ENCODE measurements at regions not wholly inside any gene's neighbourhood (a gene's known extent, or its start where the extent isn't known, plus 50 kb on each side); places are given as distances from the start of the nearest gene placed in this dataset.
A peak's percentile ranks its signal among the peaks of the same experiment; 100 is the strongest.

GRCh38 chr1:70586046-70586445, 175.0 kb downstream of the CTH start:
- Histone ChIP-seq H3K4me1 (replicated peaks in 1 of 4; ENCODE audit: control insufficient read depth in 3 of 4, insufficient read depth in 4 of 4, low read length in 3 of 4) (peaks cover 0 to 11% (median 6%) of the 10 kb centered on the region in 4 experiments; a peak in 4 of 7 replicates), H4K20me1 (replicated peaks in 1 of 2; ENCODE audit: control insufficient read depth in 1 of 2, insufficient read depth in 2 of 2, low read length in 2 of 2) (no peaks in the 10 kb centered on the region), H3K56ac (replicated peaks; ENCODE audit: insufficient read length, low read depth, low read length) (no peak overlapping the region), H4K8ac (ENCODE audit: extremely low read depth, insufficient read depth, low read length) (no peak overlapping the region), H3K27me3 (replicated peaks in 1 of 4; ENCODE audit: control insufficient read depth in 3 of 4, extremely low read depth in 1 of 4, insufficient read depth in 3 of 4, low read length in 3 of 4) (no peaks in the 10 kb centered on the region), H3K4me3 (ENCODE audit: extremely low read depth in 1 of 4, insufficient read depth in 2 of 4, low read depth in 3 of 4, low read length in 4 of 4) (no peak overlapping the region), H3K14ac (ENCODE audit: insufficient read length) (no peak overlapping the region), H3K9me3 (ENCODE audit: insufficient read depth in 2 of 2, low read depth in 1 of 2, low read length in 1 of 2) (no peaks in the 10 kb centered on the region), H3K4me2 (ENCODE audit: insufficient read depth in 1 of 2, low read depth in 2 of 2, low read length in 2 of 2) (peak overlapping the region in 1 of 2 experiments; percentile 14; a peak in 2 of 4 replicates), H3K9ac (replicated peaks in 1 of 4; ENCODE audit: extremely low read depth in 1 of 4, low read depth in 3 of 4, low read length in 3 of 4) (no peak overlapping the region), H3K23ac (ENCODE audit: insufficient read length) (no peak overlapping the region), H3K36me3 (ENCODE audit: control insufficient read depth in 2 of 4, insufficient read depth in 4 of 4, low read length in 3 of 4) (no peaks in the 10 kb centered on the region), H3K79me1 (ENCODE audit: low read depth, low read length) (no peaks in the 10 kb centered on the region), H2BK15ac (ENCODE audit: low read length) (no peak overlapping the region), H4K5ac (ENCODE audit: insufficient read length, low read depth, low read length) (no peak overlapping the region), H3K18ac (ENCODE audit: extremely low read depth, low read length) (no peak overlapping the region; the same call in 1 of the 2 replicates), H2AFZ (ENCODE audit: low read length) (no peak overlapping the region), H3K79me2 (ENCODE audit: control insufficient read depth in 1 of 2, insufficient read depth in 2 of 2, low read length in 2 of 2) (no peaks in the 10 kb centered on the region), H2BK20ac (ENCODE audit: low read length) (peak overlapping the region; percentile 74; the same call in 1 of the 2 replicates), H2BK5ac (ENCODE audit: low read depth, low read length) (no peak overlapping the region), H4K91ac (replicated peaks; ENCODE audit: insufficient read length, low read length) (no peak overlapping the region), H2AK5ac (ENCODE audit: low read depth, low read length) (no peak overlapping the region), H3K4ac (replicated peaks; ENCODE audit: insufficient read length, low read depth, low read length) (no peak overlapping the region), H2BK12ac (ENCODE audit: low read depth, low read length) (no peak overlapping the region), H3K27ac (ENCODE audit: low read depth, low read length) (no peak overlapping the region), H2BK120ac (replicated peaks; ENCODE audit: low read depth, low read length) (peak overlapping the region; percentile 8), H3K23me2 (ENCODE audit: low read depth, low read length) (no peaks in the 10 kb centered on the region)
- ChIA-PET POLR2A (ENCODE audit: partially characterized antibody) (no interaction called here), CTCF (ENCODE audit: partially characterized antibody) (interaction anchor here (1.6 kb wide), 1 partner anchor 10 kb away, joined by 8 read pairs; no protein-coding TSS in a partner anchor)
- WGBS, 2 experiments (ENCODE audit: extremely low coverage in 1 of 2, insufficient coverage in 1 of 2, insufficient read length in 1 of 2, insufficient replicate concordance in 2 of 2, low coverage in 1 of 2, low lambda C conversion rate in 2 of 2, missing lambda C conversion rate in 1 of 2): 69% methylated on average over 1 of the region's 1 CpG; no CpG with 5 or more reads in 1 of the 2 experiments
- DNase-seq (ENCODE audit: low read depth in 1 of 2, low spot score in 2 of 2) (no peak), FAIRE-seq (no peak)
- no peak for TF ChIP-seq RXRA (IDR thresholded peaks at IDR 0.05; ENCODE audit: insufficient read depth, low read depth, low read length)
- TF ChIP-seq BCL11A (IDR thresholded peaks at IDR 0.05; ENCODE audit: low read depth in 2 of 2, low read length in 2 of 2): no peak
- TF ChIP-seq CHD2 (IDR thresholded peaks at IDR 0.05; ENCODE audit: low read length): no peak
